Trophoblast cell (in vitro differentiated cells and primary cell): ENCODE measurements at regions not wholly inside any gene's neighbourhood (a gene's known extent, or its start where the extent isn't known, plus 50 kb on each side); places are given as distances from the start of the nearest gene placed in this dataset.

ENCODE experiments used
- DNase-seq, 2 donors: peaks; one replicate each; pipeline ENCODE4 v3.0.0-alpha.2; 2016
- H2AFZ ChIP-seq: 2 replicates; pipeline ENCODE4 v1.6.1; 2013; ENCODE audit warnings: low read length, moderate library complexity, mild to moderate bottlenecking; ENCODE audit not compliant: insufficient read depth, poor library complexity
- H2AK5ac ChIP-seq: 2 replicates; pipeline ENCODE4 v1.6.1; 2013; ENCODE audit warnings: mild to moderate bottlenecking, low read length
- H2BK120ac ChIP-seq: 2 replicates; pipeline ENCODE4 v1.6.1; 2013; ENCODE audit warnings: low read length, mild to moderate bottlenecking, moderate library complexity; ENCODE audit not compliant: insufficient read depth, poor library complexity
- H2BK12ac ChIP-seq: 2 replicates; pipeline ENCODE4 v1.6.1; 2013; ENCODE audit warnings: mild to moderate bottlenecking, low read length, moderate library complexity
- H2BK5ac ChIP-seq: 2 replicates; pipeline ENCODE4 v1.6.1; 2013; ENCODE audit warnings: low read length, low read depth, moderate library complexity, mild to moderate bottlenecking; ENCODE audit not compliant: poor library complexity
- H3K14ac ChIP-seq: 2 replicates; pipeline ENCODE4 v1.6.1; 2013; ENCODE audit warnings: mild to moderate bottlenecking, low read length
- H3K18ac ChIP-seq: 2 replicates; pipeline ENCODE4 v1.6.1; 2013; ENCODE audit warnings: mild to moderate bottlenecking, low read length
- H3K23ac ChIP-seq: 2 replicates; pipeline ENCODE4 v1.6.1; 2013; ENCODE audit warnings: low read length
- H3K27ac ChIP-seq: 2 replicates; pipeline ENCODE4 v1.5.1; 2013; ENCODE audit warnings: low read depth, mild to moderate bottlenecking, inconsistent platforms, low read length, moderate library complexity
- H3K27me3 ChIP-seq: 2 replicates; pipeline ENCODE4 v1.6.1; 2013; ENCODE audit warnings: inconsistent platforms, mild to moderate bottlenecking, low read length, moderate library complexity; ENCODE audit not compliant: insufficient read depth
- H3K36me3 ChIP-seq, 2 experiments: 1 replicate in 1 of 2; 2 replicates in 1 of 2; pipeline ENCODE4 v1.6.1; 2013; ENCODE audit warnings: low read length in 2 of 2, mild to moderate bottlenecking in 2 of 2, moderate library complexity in 1 of 2; ENCODE audit not compliant: insufficient read depth in 2 of 2, control insufficient read depth in 1 of 2
- H3K4ac ChIP-seq: 2 replicates; pipeline ENCODE4 v1.6.1; 2013; ENCODE audit warnings: low read depth, mild to moderate bottlenecking, low read length, moderate library complexity
- H3K4me1 ChIP-seq, 2 experiments: 1 replicate in 1 of 2; 2 replicates in 1 of 2; pipeline ENCODE4 v1.6.1; 2013; ENCODE audit warnings: low read length in 2 of 2, mild to moderate bottlenecking in 2 of 2, moderate library complexity in 1 of 2; ENCODE audit not compliant: insufficient read depth in 2 of 2, control insufficient read depth in 1 of 2
- H3K4me2 ChIP-seq: 2 replicates; pipeline ENCODE4 v1.6.1; 2013; ENCODE audit warnings: inconsistent platforms, mild to moderate bottlenecking, low read length, moderate library complexity
- H3K4me3 ChIP-seq: 2 replicates; pipeline ENCODE4 v1.5.1; 2013; ENCODE audit warnings: mild to moderate bottlenecking, low read depth, low read length, inconsistent platforms
- H3K79me1 ChIP-seq: one replicate; pipeline ENCODE4 v1.6.1; 2013; ENCODE audit warnings: low read length
- H3K79me2 ChIP-seq: 2 replicates; pipeline ENCODE4 v1.6.1; 2013; ENCODE audit warnings: low read length, mild to moderate bottlenecking; ENCODE audit not compliant: control insufficient read depth, insufficient read depth, poor library complexity
- H3K9ac ChIP-seq: 2 replicates; pipeline ENCODE4 v1.6.1; 2013; ENCODE audit warnings: mild to moderate bottlenecking, low read length
- H3K9me3 ChIP-seq: 2 replicates; pipeline ENCODE4 v1.6.1; 2013; ENCODE audit warnings: low read depth, mild to moderate bottlenecking, control low read depth, inconsistent platforms, low read length; ENCODE audit not compliant: insufficient read depth
- H4K12ac ChIP-seq: 2 replicates; pipeline ENCODE4 v1.6.1; 2013; ENCODE audit warnings: low read depth, mild to moderate bottlenecking, low read length, moderate library complexity
- H4K8ac ChIP-seq: 2 replicates; pipeline ENCODE4 v1.6.1; 2013; ENCODE audit warnings: low read depth, mild to moderate bottlenecking, low read length, moderate library complexity
- H4K91ac ChIP-seq: one replicate; pipeline ENCODE4 v1.6.1; 2013; ENCODE audit warnings: low read depth, mild to moderate bottlenecking, low read length, moderate library complexity
- WGBS: extraction: QIAGEN DNeasy Blood & Tissue Kit; methylation state at CpG from one replicate; pipeline ENCODE4 v1.1.7; 2013; ENCODE audit warnings: missing lambda C conversion rate; ENCODE audit not compliant: insufficient read length, insufficient coverage; ENCODE audit errors: extremely low coverage; 5-methylcytosine and 5-hydroxymethylcytosine counted together

DNA sequence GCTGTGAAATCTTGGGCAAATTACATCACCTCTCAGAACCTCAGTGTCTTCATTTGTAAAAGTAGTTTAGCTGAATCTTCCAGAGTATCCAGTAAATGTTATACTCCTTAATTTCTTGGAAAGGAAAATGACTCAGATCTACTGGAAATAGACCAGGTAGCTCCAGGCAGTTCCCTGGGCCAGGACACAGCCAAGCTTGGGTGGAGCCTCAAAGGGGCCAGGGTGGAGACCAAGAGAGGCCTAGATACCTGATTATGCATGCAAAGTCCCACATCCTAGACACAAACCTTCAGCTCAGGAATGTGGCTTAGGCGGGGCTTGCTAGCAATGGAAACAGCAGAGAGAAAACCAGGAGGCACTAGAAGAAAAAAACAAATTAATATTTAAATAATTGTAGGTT, 272.8 kb downstream of the MAFB start:
- H3K18ac ChIP-seq: no peak overlapping the region
- no peak overlapping the region for H3K4ac ChIP-seq
- H3K27ac ChIP-seq: no peak overlapping the region
- H3K14ac ChIP-seq: no peak overlapping the region
- no CpG with 5 or more reads among the region's 1 CpG for WGBS
- H3K4me2 ChIP-seq: no peak overlapping the region
- H2BK120ac ChIP-seq: no peak overlapping the region
- H3K9me3 ChIP-seq: no peaks in the 10 kb centered on the region
- no peak overlapping the region for H2BK12ac ChIP-seq
- H3K9ac ChIP-seq: no peak overlapping the region
- H3K23ac ChIP-seq: no peak overlapping the region
- no peaks in the 10 kb centered on the region for H3K79me2 ChIP-seq
- H3K4me3 ChIP-seq: no peak overlapping the region
- H4K91ac ChIP-seq: no peak overlapping the region
- no peaks in the 10 kb centered on the region for H3K27me3 ChIP-seq
- H2AK5ac ChIP-seq: no peak overlapping the region
- DNase-seq: peak; percentile 43 to 54
- no peak overlapping the region for H4K12ac ChIP-seq
- no peak overlapping the region for H2BK5ac ChIP-seq
- peaks cover 0 to 2% of the 10 kb centered on the region in 2 experiments for H3K4me1 ChIP-seq
- H2AFZ ChIP-seq: no peak overlapping the region
- no peaks in the 10 kb centered on the region for H3K79me1 ChIP-seq
- H4K8ac ChIP-seq: no peak overlapping the region
- no peaks in the 10 kb centered on the region for H3K36me3 ChIP-seq

DNA sequence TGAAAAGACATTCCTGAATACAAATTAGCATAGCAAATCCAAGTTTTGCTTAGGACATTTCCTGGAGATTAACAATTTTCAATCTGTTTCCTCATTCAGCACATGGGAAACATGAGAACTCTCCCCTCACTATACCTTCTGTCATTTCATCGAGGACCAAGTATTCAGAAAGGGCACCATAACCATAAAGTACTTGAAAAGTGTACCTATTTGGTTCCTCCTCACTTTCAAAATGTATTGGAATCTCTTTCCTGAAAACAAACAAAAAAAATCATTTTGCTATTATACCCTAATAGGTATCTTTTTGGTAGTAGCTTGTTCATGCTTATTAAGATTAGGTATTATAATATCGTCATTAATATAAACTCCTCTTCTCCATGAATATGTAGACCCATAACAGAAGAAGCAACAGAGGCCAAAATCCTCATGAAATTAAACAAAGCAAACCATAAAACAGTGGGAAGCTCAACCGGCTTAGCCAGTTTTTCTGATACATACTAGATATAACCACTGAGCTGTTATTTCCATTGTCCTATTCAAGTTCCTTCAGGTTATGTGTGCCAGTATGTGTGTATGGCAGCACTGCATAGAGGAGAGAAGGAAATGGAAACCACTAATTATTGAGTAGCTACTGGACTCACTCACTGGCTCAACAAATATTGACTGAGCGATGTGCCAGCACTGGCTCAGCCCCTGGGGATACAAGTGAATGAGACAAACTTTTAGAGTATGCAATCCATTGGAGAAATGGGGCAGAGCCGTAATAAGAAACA, 274.0 kb downstream of the MAFB start:
- H3K23ac ChIP-seq: no peak overlapping the region
- H3K4me3 ChIP-seq: no peak overlapping the region
- H3K79me1 ChIP-seq: no peaks in the 10 kb centered on the region
- no peak overlapping the region for H2BK5ac ChIP-seq
- no peaks in the 10 kb centered on the region for H3K9me3 ChIP-seq
- no peak overlapping the region for H3K4ac ChIP-seq
- WGBS: no CpG with 5 or more reads among the region's 5 CpGs
- H3K79me2 ChIP-seq: no peaks in the 10 kb centered on the region
- no peak overlapping the region for H2AFZ ChIP-seq
- H4K12ac ChIP-seq: no peak overlapping the region
- H3K36me3 ChIP-seq: no peaks in the 10 kb centered on the region
- H3K18ac ChIP-seq: no peak overlapping the region
- H3K27ac ChIP-seq: no peak overlapping the region
- no peak overlapping the region for H2AK5ac ChIP-seq
- no peak overlapping the region for H4K8ac ChIP-seq
- peaks cover 0 to 2% of the 10 kb centered on the region in 2 experiments for H3K4me1 ChIP-seq
- H3K27me3 ChIP-seq: no peaks in the 10 kb centered on the region
- no peak overlapping the region for H3K4me2 ChIP-seq
- no peak overlapping the region for H3K9ac ChIP-seq
- H4K91ac ChIP-seq: no peak overlapping the region
- no peak overlapping the region for H2BK12ac ChIP-seq
- no peak overlapping the region for H3K14ac ChIP-seq
- peak in 1 of 2 donors; percentile 29 for DNase-seq
- no peak overlapping the region for H2BK120ac ChIP-seq

GRCh38 chr20:40410028-40410427, 279.0 kb downstream of the MAFB start:
- H3K23ac ChIP-seq: no peak overlapping the region
- peaks cover 2% of the 10 kb centered on the region in 2 experiments for H3K4me1 ChIP-seq
- H3K27me3 ChIP-seq: no peaks in the 10 kb centered on the region
- H3K79me2 ChIP-seq: no peaks in the 10 kb centered on the region
- no peak overlapping the region for H3K27ac ChIP-seq
- no peak overlapping the region for H2BK5ac ChIP-seq
- no peak overlapping the region for H3K4me3 ChIP-seq
- H4K91ac ChIP-seq: no peak overlapping the region
- no peak overlapping the region for H3K9ac ChIP-seq
- no peaks in the 10 kb centered on the region for H3K9me3 ChIP-seq
- H2AK5ac ChIP-seq: no peak overlapping the region
- no peak overlapping the region for H3K4me2 ChIP-seq
- no peak overlapping the region for H3K14ac ChIP-seq
- no peaks in the 10 kb centered on the region for H3K79me1 ChIP-seq
- no peaks in the 10 kb centered on the region for H3K36me3 ChIP-seq
- no peak overlapping the region for H3K18ac ChIP-seq
- H2BK12ac ChIP-seq: no peak overlapping the region
- H4K8ac ChIP-seq: no peak overlapping the region
- H2BK120ac ChIP-seq: no peak overlapping the region
- no CpG with 5 or more reads among the region's 3 CpGs for WGBS
- no peak overlapping the region for H2AFZ ChIP-seq
- H4K12ac ChIP-seq: no peak overlapping the region
- H3K4ac ChIP-seq: no peak overlapping the region
- no peak for DNase-seq

DNA sequence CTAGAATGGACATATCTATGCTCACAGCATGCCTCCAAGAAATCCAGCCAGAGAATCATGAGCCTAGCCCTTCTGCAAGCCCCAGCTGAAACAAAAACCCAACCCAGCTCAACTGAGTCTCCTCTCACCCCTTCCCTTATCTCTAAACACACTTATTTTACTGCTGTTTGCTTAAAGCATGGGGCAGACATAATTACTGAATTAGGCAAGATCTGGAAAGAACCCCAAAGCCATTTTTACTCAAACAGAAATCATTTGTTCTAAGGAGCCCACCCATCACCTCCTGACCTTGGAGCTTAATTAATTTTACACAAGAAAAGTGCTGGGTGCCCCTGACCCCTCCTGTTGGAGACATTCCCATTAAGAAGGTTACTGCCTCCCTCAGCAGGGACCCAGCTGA, 291.6 kb downstream of the MAFB start:
- Histone ChIP-seq H3K27me3 (no peaks in the 10 kb centered on the region), H3K9ac (no peak overlapping the region), H4K8ac (no peak overlapping the region), H3K4me2 (no peak overlapping the region), H2BK120ac (no peak overlapping the region), H2BK5ac (no peak overlapping the region), H3K36me3 (no peaks in the 10 kb centered on the region), H2BK12ac (no peak overlapping the region), H3K4ac (no peak overlapping the region), H3K79me2 (no peaks in the 10 kb centered on the region), H3K79me1 (no peaks in the 10 kb centered on the region), H3K4me3 (no peak overlapping the region), H3K4me1 (no peaks in the 10 kb centered on the region), H3K14ac (no peak overlapping the region), H2AFZ (no peak overlapping the region), H3K27ac (no peak overlapping the region), H3K9me3 (no peaks in the 10 kb centered on the region), H2AK5ac (no peak overlapping the region), H3K23ac (no peak overlapping the region), H4K12ac (no peak overlapping the region), H4K91ac (no peak overlapping the region), H3K18ac (no peak overlapping the region)
- DNase-seq: no peak
